Common myeloid progenitor, CD34-positive (primary cell): ENCODE measurements at regions not wholly inside any gene's neighbourhood (a gene's known extent, or its start where the extent isn't known, plus 50 kb on each side); places are given as distances from the start of the nearest gene placed in this dataset.

Experiments used
- CTCF ChIA-PET: fragments of 350-600 bp; sonication (Branson Sonifier 250); formaldehyde crosslinking; loops from one replicate; lab custom pipeline; 2021; ENCODE audit warnings: antibody characterized with exemption; lab: Charles Lee
- POLR2A ChIA-PET: fragments of 350-600 bp; sonication (Branson Sonifier 250); formaldehyde crosslinking; loops from one replicate; lab custom pipeline; 2021; ENCODE audit warnings: antibody characterized with exemption; lab: Charles Lee
- DNase-seq, 3 donors: peaks; one replicate each; pipeline versions ENCODE4 v3.0.0 to v3.0.0-alpha.2; 2013
- H3K27ac ChIP-seq, 2 experiments: 1 replicate in 1 of 2; 2 replicates in 1 of 2; pipeline ENCODE4 v1.7.0; 2013; ENCODE audit warnings: inconsistent platforms in 2 of 2, low read length in 2 of 2, mild to moderate bottlenecking in 2 of 2, low read depth in 1 of 2, moderate library complexity in 1 of 2; ENCODE audit not compliant: severe bottlenecking in 2 of 2, insufficient read depth in 1 of 2, poor library complexity in 1 of 2
- H3K27me3 ChIP-seq, 5 experiments: replicated peaks in 2 of 5; 1 replicate in 3 of 5; 2 replicates in 2 of 5; pipeline versions ENCODE4 v1.6.1 to v1.7.0; 2013; ENCODE audit warnings: low read length in 4 of 5, mild to moderate bottlenecking in 2 of 5, moderate library complexity in 2 of 5, inconsistent platforms in 1 of 5; ENCODE audit not compliant: insufficient read depth in 5 of 5, control insufficient read depth in 4 of 5
- H3K36me3 ChIP-seq, 4 experiments: 1 replicate in 2 of 4; 2 replicates in 2 of 4; pipeline versions ENCODE4 v1.6.1 to v1.7.0; 2013; ENCODE audit warnings: low read length in 3 of 4, control low read depth in 1 of 4, mild to moderate bottlenecking in 1 of 4; ENCODE audit not compliant: control insufficient read depth in 4 of 4, insufficient read depth in 4 of 4
- H3K4me1 ChIP-seq, 4 experiments: 1 replicate in 3 of 4; 2 replicates in 1 of 4; pipeline versions ENCODE4 v1.6.1 to v1.7.1; 2013; ENCODE audit warnings: low read length in 3 of 4, mild to moderate bottlenecking in 3 of 4, control low read depth in 1 of 4, inconsistent platforms in 1 of 4, moderate library complexity in 1 of 4; ENCODE audit not compliant: control insufficient read depth in 4 of 4, insufficient read depth in 4 of 4; ENCODE audit errors: control extremely low read depth in 1 of 4
- H3K4me3 ChIP-seq, 7 experiments: 1 replicate in 4 of 7; 2 replicates in 3 of 7; pipeline versions ENCODE4 v1.5.1 to v1.7.0; 2013; ENCODE audit warnings: mild to moderate bottlenecking in 7 of 7, low read length in 6 of 7, moderate library complexity in 6 of 7, inconsistent platforms in 2 of 7, low read depth in 2 of 7, control low read depth in 1 of 7; ENCODE audit not compliant: insufficient read depth in 4 of 7, control insufficient read depth in 1 of 7; ENCODE audit errors: extremely low read depth in 1 of 7
- H3K9me3 ChIP-seq, 5 experiments: 1 replicate in 4 of 5; 2 replicates in 1 of 5; pipeline versions ENCODE4 v1.6.1 to v1.7.1; 2013; ENCODE audit warnings: low read length in 4 of 5, mild to moderate bottlenecking in 2 of 5, inconsistent platforms in 1 of 5, low read depth in 1 of 5, moderate library complexity in 1 of 5; ENCODE audit not compliant: control insufficient read depth in 4 of 5, insufficient read depth in 2 of 5; ENCODE audit errors: control extremely low read depth in 1 of 5
- WGBS: methylation state at CpG from one replicate; pipeline ENCODE4 v1.1.5; 2013; ENCODE audit not compliant: insufficient coverage; 5-methylcytosine and 5-hydroxymethylcytosine counted together

- Histone ChIP-seq H3K36me3 (no peaks in the 10 kb centered on the region), H3K4me3 (no peak overlapping the region), H3K27me3 (no peaks in the 10 kb centered on the region), H3K4me1 (peaks cover 18 to 62% (median 29%) of the 10 kb centered on the region in 4 experiments), H3K9me3 (no peaks in the 10 kb centered on the region), H3K27ac (no peak overlapping the region)
- WGBS = no CpG with 5 or more reads among the region's 4 CpGs
- no peak for DNase-seq
- ChIA-PET CTCF (interaction anchor here (0.8 to 0.9 kb wide), 3 partner anchors 12 to 81 kb away, joined by 3 read pairs; no protein-coding TSS in a partner anchor), POLR2A (interaction anchor here (1.2 kb wide), 1 partner anchor 217 kb away, joined by 4 read pairs; the partner anchor contains the start of gene CITED2)
These were observed 216.8 kb upstream of the CITED2 start for GRCh38 chr6:139591075-139591865.

DNA sequence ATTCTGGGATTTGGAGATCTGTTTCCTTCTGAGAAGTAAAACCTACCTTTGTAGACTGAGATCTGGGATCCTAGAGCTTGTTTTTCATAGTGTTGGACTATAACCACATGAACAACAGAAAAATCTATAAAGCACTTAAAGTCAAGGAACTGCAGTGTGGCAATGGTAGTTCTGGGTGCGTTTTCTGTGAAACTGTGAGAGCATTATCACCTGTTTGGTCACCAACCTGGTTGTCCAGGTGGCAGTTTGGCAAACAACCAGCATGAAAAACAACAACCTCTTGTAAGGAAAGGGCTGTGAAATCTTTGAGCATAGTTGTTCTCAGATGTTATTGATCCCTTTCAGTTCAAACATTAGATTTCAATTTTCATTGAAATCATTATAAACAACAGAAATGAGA lies 215.8 kb upstream of the CITED2 start:
- no peaks in the 10 kb centered on the region for H3K27me3 ChIP-seq
- peaks cover 16 to 57% (median 28%) of the 10 kb centered on the region in 4 experiments for H3K4me1 ChIP-seq
- POLR2A ChIA-PET = no interaction called here
- WGBS = 80% methylated on average over 1 of the region's 1 CpG
- no peaks in the 10 kb centered on the region for H3K9me3 ChIP-seq
- peak overlapping the region in 1 of 7 experiments; percentile 61 for H3K4me3 ChIP-seq
- H3K36me3 ChIP-seq = no peaks in the 10 kb centered on the region
- CTCF ChIA-PET = interaction anchor here (0.8 to 1.1 kb wide), 3 partner anchors 11 to 17 kb away, joined by 3 read pairs; no protein-coding TSS in a partner anchor
- no peak for DNase-seq
- peak overlapping the region in 1 of 2 experiments; percentile 60 for H3K27ac ChIP-seq

- peak; percentile 23 to 80 (median 67) for DNase-seq
- Histone ChIP-seq H3K4me1 (peaks cover 16 to 50% (median 27%) of the 10 kb centered on the region in 4 experiments), H3K27me3 (no peaks in the 10 kb centered on the region), H3K4me3 (peak overlapping the region in 2 of 7 experiments; percentile 38 to 61), H3K9me3 (no peaks in the 10 kb centered on the region), H3K36me3 (no peaks in the 10 kb centered on the region), H3K27ac (peak overlapping the region; percentile 43 to 60)
- ChIA-PET CTCF (interaction anchor here (1.1 to 1.3 kb wide), 2 partner anchors 13 to 35 kb away, joined by 3 read pairs; no protein-coding TSS in a partner anchor), POLR2A (no interaction called here)
- WGBS = no CpG with 5 or more reads among the region's 4 CpGs
These were observed 214.5 kb upstream of the CITED2 start for GRCh38 chr6:139588734-139589593.

DNA sequence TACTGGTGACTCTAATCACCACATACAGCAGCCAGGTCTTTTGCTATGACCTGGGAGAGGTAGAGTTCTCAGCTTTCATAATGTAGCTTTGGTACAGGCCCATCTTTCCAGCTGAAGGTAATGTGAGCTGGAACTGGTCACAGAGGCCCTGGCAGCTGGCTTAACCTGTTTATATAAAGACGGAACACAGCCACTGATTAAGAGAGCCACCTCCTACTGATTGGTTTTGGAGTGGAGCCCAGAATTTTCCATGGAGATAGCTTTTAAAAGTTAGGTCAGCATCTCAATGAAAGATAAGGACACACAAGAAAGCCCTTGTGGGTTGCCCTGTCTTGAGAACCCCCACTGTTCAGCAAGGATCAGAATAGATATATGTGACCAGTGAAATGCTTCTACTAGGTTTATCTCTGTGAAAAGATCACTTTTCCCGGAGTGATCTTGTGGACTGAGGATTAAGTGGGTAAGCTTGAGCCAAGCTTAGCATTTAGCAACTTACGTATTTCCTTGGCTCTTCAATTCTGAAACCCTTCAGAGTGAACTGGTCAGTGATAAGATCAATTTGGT lies 213.7 kb upstream of the CITED2 start:
- Histone ChIP-seq H3K4me3 (no peak overlapping the region), H3K4me1 (peaks cover 16 to 50% (median 27%) of the 10 kb centered on the region in 4 experiments), H3K27ac (no peak overlapping the region), H3K9me3 (no peaks in the 10 kb centered on the region), H3K27me3 (no peaks in the 10 kb centered on the region), H3K36me3 (no peaks in the 10 kb centered on the region)
- POLR2A ChIA-PET = no interaction called here
- 46% methylated on average over 3 of the region's 3 CpGs for WGBS
- CTCF ChIA-PET = interaction anchor here (1.3 kb wide), 1 partner anchor 36 kb away, joined by 3 read pairs; no protein-coding TSS in a partner anchor
- peak in 1 of 3 donors; percentile 24 for DNase-seq

GRCh38 chr6:139587469-139587868 lies 213.0 kb upstream of the CITED2 start:
- H3K4me1 ChIP-seq = peaks cover 15 to 49% (median 27%) of the 10 kb centered on the region in 4 experiments
- no peak overlapping the region for H3K27ac ChIP-seq
- CTCF ChIA-PET = interaction anchor here (1.3 kb wide), 1 partner anchor 37 kb away, joined by 3 read pairs; no protein-coding TSS in a partner anchor
- 43% methylated on average over 2 of the region's 6 CpGs for WGBS
- H3K4me3 ChIP-seq = no peak overlapping the region
- no peaks in the 10 kb centered on the region for H3K27me3 ChIP-seq
- no peaks in the 10 kb centered on the region for H3K36me3 ChIP-seq
- POLR2A ChIA-PET = interaction anchor here (0.6 kb wide), 1 partner anchor 209 kb away, joined by 3 read pairs; no protein-coding TSS in a partner anchor
- no peaks in the 10 kb centered on the region for H3K9me3 ChIP-seq
- DNase-seq = no peak

DNA sequence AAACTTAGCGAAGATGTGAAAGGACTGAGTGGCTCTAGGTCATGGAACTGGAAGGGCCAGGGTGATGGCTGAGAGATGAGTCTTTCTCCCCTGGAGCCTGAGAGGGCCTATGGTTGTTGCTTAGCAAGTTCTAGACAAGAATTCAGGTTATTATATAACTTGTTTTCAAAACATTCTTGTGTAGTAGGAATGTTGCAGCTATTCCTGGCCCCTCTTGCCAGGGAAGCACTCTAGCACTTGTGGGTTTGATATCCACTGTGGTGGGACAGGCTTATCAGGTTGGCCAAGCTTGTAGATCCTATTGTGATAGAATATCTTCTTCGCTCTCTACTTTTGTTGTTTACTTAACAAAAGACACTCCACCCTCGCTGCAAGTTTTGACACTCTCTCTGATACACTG lies 211.8 kb upstream of the CITED2 start:
- DNase-seq = no peak
- peaks cover 11 to 37% (median 20%) of the 10 kb centered on the region in 4 experiments for H3K4me1 ChIP-seq
- H3K27ac ChIP-seq = no peak overlapping the region
- POLR2A ChIA-PET = no interaction called here
- no peak overlapping the region for H3K4me3 ChIP-seq
- no peaks in the 10 kb centered on the region for H3K27me3 ChIP-seq
- CTCF ChIA-PET = interaction anchor here (1.2 kb wide), 1 partner anchor 10 kb away, joined by 6 read pairs; no protein-coding TSS in a partner anchor
- WGBS = 100% methylated on average over 3 of the region's 3 CpGs
- H3K9me3 ChIP-seq = no peaks in the 10 kb centered on the region
- H3K36me3 ChIP-seq = no peaks in the 10 kb centered on the region
